Lung (tissue), 11 donors: ENCODE measurements at regions not wholly inside any gene's neighbourhood (a gene's known extent, or its start where the extent isn't known, plus 50 kb on each side); places are given as distances from the start of the nearest gene placed in this dataset.
A peak's percentile ranks its signal among the peaks of the same experiment; 100 is the strongest.

Experiments used
- ATAC-seq: fragments of 200-7000 bp; cut with Tn5 transposase; one replicate; pipeline ENCODE4 v1.9.1; 2020; ENCODE audit warnings: moderate number of reproducible peaks; ENCODE audit not compliant: insufficient read depth, low FRiP score
- DNase-seq, 3 donors: peaks; one replicate each; pipeline ENCODE4 v3.0.0-alpha.2; 2013 to 2017
- H3K27ac ChIP-seq, 2 donors: one replicate each; pipeline ENCODE4 v1.5.1; 2013; ENCODE audit warnings: mild to moderate bottlenecking in 2 of 2, moderate library complexity in 2 of 2, control low read depth in 1 of 2, inconsistent platforms in 1 of 2, low read depth in 1 of 2, low read length in 1 of 2
- H3K27me3 ChIP-seq, 3 donors: one replicate each; pipeline ENCODE4 v1.5.1; 2013; ENCODE audit warnings: low read length in 2 of 3; ENCODE audit not compliant: control insufficient read depth in 3 of 3, insufficient read depth in 3 of 3
- H3K36me3 ChIP-seq, 4 donors: one replicate each; pipeline ENCODE4 v1.5.1; 2013; ENCODE audit warnings: low read length in 4 of 4, mild to moderate bottlenecking in 1 of 4, moderate library complexity in 1 of 4; ENCODE audit not compliant: control insufficient read depth in 4 of 4, insufficient read depth in 4 of 4
- H3K4me1 ChIP-seq, 5 donors: one replicate each; pipeline ENCODE4 v1.5.1; 2013; ENCODE audit warnings: low read length in 5 of 5, mild to moderate bottlenecking in 2 of 5, moderate library complexity in 1 of 5; ENCODE audit not compliant: control insufficient read depth in 5 of 5, insufficient read depth in 5 of 5
- H3K4me3 ChIP-seq: one replicate; pipeline ENCODE4 v1.5.1; 2013; ENCODE audit warnings: mild to moderate bottlenecking, control low read depth, moderate library complexity
- H3K9ac ChIP-seq, 2 donors: one replicate each; pipeline ENCODE4 v1.5.1; 2013; ENCODE audit warnings: low read length in 2 of 2, control low read depth in 1 of 2; ENCODE audit not compliant: insufficient read depth in 1 of 2
- H3K9me3 ChIP-seq, 4 donors: one replicate each; pipeline ENCODE4 v1.5.1; 2013; ENCODE audit warnings: low read length in 3 of 4, mild to moderate bottlenecking in 1 of 4, moderate library complexity in 1 of 4; ENCODE audit not compliant: control insufficient read depth in 4 of 4, insufficient read depth in 3 of 4
- CTCF ChIP-seq: IDR thresholded peaks from 2 replicates; pipeline ENCODE4 v1.5.1; 2012; ENCODE audit warnings: mild to moderate bottlenecking; ENCODE audit errors: control extremely low read depth, extremely low read depth
- WGBS, 2 donors: extraction: QIAGEN DNeasy Blood & Tissue Kit; methylation state at CpG; one replicate each; pipeline ENCODE4 v1.1.7; 2013; 5-methylcytosine and 5-hydroxymethylcytosine counted together
- donor health status: control.
- donor health status: control.
- donor health status: Bipolar disorder and iron deficiency.
- donor health status: healthy.
- donor health status: DM: yes; HTN: yes; CAD: no.

GRCh38 chr12:66976526-66976925, 292.6 kb upstream of the CAND1 start:
- no peaks in the 10 kb centered on the region for H3K27me3 ChIP-seq
- no peak for TF ChIP-seq CTCF

GRCh38 chr12:66978802-66979201, 290.4 kb upstream of the CAND1 start:
- H3K9me3 ChIP-seq = peaks cover 0 to 2% (median 0%) of the 10 kb centered on the region in 4 donors

More at GRCh38 chr12:66976526-66976925, 292.6 kb upstream of the CAND1 start:
- peak in 1 of 3 donors; percentile 52 for DNase-seq
- Histone ChIP-seq H3K9me3 (peaks cover 0 to 2% (median 0%) of the 10 kb centered on the region in 4 donors), H3K36me3 (no peaks in the 10 kb centered on the region), H3K4me1 (no peaks in the 10 kb centered on the region), H3K27ac (no peak overlapping the region), H3K9ac (no peak overlapping the region), H3K4me3 (no peak overlapping the region)
- ATAC-seq = no peak

GRCh38 chr12:66979251-66979650, 289.9 kb upstream of the CAND1 start:
- ATAC-seq = no peak
- DNase-seq = no peak
- Histone ChIP-seq H3K36me3 (no peaks in the 10 kb centered on the region), H3K4me1 (no peaks in the 10 kb centered on the region), H3K4me3 (no peak overlapping the region), H3K9me3 (peaks cover 0 to 2% (median 0%) of the 10 kb centered on the region in 4 donors), H3K27me3 (no peaks in the 10 kb centered on the region), H3K9ac (no peak overlapping the region), H3K27ac (no peak overlapping the region)
- WGBS, 2 donors = 93 to 94% methylated on average over 4 of the region's 4 CpGs
- no peak for TF ChIP-seq CTCF

More at GRCh38 chr12:66978802-66979201, 290.4 kb upstream of the CAND1 start:
- DNase-seq (no peak), ATAC-seq (no peak)
- Histone ChIP-seq H3K36me3 (no peaks in the 10 kb centered on the region), H3K9ac (no peak overlapping the region), H3K27me3 (no peaks in the 10 kb centered on the region), H3K27ac (no peak overlapping the region), H3K4me3 (no peak overlapping the region), H3K4me1 (no peaks in the 10 kb centered on the region)
- WGBS, 2 donors = 65 to 88% methylated on average over 1 of the region's 1 CpG
- TF ChIP-seq CTCF = no peak

- ATAC-seq (no peak), DNase-seq (no peak)
- Histone ChIP-seq H3K4me1 (no peaks in the 10 kb centered on the region), H3K36me3 (no peaks in the 10 kb centered on the region), H3K4me3 (no peak overlapping the region), H3K9me3 (peaks cover 0 to 2% (median 0%) of the 10 kb centered on the region in 4 donors), H3K9ac (no peak overlapping the region), H3K27ac (no peak overlapping the region), H3K27me3 (no peaks in the 10 kb centered on the region)
- WGBS, 2 donors = 86 to 92% methylated on average over 2 of the region's 2 CpGs
- TF ChIP-seq CTCF = no peak
Measured at GRCh38 chr12:66984077-66984476, 285.1 kb upstream of the CAND1 start.
